NCI-H1436 treated with DMSO at 0.1 percent for 48 hours (cell line): ENCODE measurements at regions not wholly inside any gene's neighbourhood (a gene's known extent, or its start where the extent isn't known, plus 50 kb on each side); places are given as distances from the start of the nearest gene placed in this dataset.

Source experiments
- DNase-seq: peaks from one replicate; lab custom pipeline; 2025; lab: John Stamatoyannopoulos, UW

- no peak for DNase-seq
Observed at GRCh38 chr20:11585752-11586352, 331.8 kb upstream of the BTBD3 start.

GRCh38 chr20:11588875-11589274, 328.8 kb upstream of the BTBD3 start:
- DNase-seq, result no peak

DNA sequence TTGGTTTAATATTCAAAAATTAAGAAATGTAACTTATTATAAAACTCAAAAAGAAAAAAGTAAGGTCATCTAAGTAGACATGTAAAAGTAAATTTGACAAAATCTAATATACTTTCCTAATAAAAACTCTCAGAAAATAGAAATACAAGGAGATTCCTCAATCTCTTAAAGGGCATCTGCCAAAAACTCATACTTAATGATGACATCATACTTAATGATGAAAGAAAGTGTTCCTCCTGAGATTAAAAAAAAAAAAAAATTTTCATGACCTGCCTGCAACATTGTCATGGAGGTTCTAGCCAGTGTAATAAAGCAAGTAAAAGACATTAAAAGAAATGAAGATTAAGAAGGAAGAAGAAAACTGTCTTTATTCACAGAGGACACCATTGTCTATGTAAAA, 325.7 kb upstream of the BTBD3 start:
- DNase-seq, result no peak

GRCh38 chr20:11604339-11604738, 313.4 kb upstream of the BTBD3 start:
- DNase-seq, result no peak

DNA sequence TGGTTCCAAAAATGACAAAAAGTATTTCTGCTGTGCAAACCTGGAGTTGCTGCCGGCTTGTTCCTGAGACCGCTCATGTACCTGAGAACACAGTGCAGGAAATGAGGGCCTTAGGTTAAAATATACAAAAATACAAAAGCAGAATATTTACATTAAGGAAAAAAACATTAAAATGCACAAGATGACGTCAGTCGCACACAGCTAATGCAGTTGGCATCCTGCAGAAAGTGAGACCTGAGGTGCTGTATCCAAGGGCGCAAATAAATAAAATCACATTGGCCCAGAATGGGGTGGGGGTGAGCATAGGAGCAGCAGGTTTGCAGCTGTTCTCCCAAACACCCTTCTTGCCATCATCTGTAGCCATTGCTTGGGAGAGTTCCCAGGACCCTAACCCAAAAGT, 310.6 kb upstream of the BTBD3 start:
- DNase-seq, result no peak

- no peak for DNase-seq
Observed at GRCh38 chr20:11608736-11609135, 309.0 kb upstream of the BTBD3 start.

- no peak for DNase-seq
Observed at GRCh38 chr20:11624704-11625103, 293.0 kb upstream of the BTBD3 start.

- no peak for DNase-seq
Observed at GRCh38 chr20:11626551-11626950, 291.1 kb upstream of the BTBD3 start.

DNA sequence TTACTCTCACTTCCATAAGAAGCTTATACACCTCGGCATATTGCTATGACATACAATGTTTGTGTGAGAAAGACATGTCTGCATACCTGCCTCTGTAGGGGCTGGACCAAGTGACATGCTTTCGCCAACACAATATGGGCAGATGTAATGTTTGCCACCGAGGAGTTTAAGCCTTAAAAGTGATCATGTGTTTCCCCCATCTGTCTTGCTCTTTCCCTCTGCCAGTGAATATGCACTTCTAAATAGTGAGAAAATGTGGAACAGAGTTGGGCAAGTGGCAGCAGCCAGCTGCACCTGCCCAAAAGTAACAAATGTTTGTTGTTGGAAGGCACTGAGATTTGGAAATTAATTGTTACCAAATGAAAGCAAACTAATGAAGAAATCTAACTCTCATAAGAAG, 274.8 kb upstream of the BTBD3 start:
- DNase-seq, result no peak

DNA sequence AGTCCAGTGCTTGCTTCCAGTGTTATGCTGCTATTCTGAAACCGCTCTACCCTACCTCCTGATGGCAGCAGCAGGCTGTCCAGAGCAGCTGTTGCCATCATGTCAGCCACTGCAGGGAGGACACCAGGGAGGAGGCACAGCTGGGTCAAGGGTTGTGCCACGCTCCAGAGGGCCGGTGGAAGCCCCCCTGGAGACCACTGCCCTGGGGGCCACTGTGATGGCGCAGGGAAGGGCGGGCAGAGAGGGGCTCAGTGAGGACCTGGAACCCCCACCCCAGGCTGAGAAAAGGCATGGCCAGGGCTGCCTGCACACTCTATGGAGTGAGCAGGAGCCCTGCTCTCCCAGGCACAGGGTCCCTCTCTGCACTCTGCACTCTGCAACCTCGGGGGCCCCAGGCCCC, 271.3 kb upstream of the BTBD3 start:
- no peak for DNase-seq

GRCh38 chr20:11650566-11650965, 267.1 kb upstream of the BTBD3 start:
- DNase-seq, result no peak

GRCh38 chr20:11651138-11651537, 266.6 kb upstream of the BTBD3 start:
- no peak for DNase-seq

DNA sequence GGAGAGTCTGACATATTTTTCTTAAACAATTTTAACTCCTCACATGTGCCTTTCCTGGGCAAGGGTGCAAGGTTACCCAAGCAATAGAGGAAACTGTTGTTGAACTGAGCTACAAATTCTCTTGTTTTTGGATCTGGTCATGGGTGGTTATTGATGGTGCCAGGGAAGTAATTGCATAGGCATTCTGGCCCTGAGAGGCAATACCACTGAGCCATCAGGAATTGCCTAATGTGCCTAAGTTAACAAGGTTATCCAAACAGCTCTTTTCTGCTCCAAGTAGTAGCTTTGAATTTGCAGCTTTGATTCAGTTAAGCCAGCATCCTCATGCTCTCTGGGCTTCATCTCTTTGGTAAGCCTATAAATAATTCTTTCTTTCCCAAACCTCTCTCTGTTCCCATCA, 266.0 kb upstream of the BTBD3 start:
- DNase-seq, result no peak

DNA sequence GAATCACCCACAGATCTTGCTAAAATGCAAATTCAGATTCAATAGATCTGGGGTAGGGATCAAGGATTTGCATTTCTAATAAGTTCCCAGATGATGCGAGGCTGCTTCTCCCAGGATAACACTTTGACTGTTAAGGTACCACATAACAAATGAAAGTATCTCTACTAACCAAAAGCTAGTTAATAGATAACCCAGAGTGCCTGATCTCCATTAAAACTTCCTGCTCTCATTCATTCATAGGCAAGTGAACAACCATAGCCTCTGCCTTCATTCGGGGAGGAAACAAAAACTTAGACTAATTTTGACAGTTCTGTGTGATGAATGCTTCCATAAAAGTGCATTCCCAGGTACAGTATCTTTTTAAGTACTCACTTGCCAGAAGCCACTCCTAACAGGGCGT, 265.6 kb upstream of the BTBD3 start:
- no peak for DNase-seq

- DNase-seq, result no peak
Observed at GRCh38 chr20:11654766-11655165, 262.9 kb upstream of the BTBD3 start.

DNA sequence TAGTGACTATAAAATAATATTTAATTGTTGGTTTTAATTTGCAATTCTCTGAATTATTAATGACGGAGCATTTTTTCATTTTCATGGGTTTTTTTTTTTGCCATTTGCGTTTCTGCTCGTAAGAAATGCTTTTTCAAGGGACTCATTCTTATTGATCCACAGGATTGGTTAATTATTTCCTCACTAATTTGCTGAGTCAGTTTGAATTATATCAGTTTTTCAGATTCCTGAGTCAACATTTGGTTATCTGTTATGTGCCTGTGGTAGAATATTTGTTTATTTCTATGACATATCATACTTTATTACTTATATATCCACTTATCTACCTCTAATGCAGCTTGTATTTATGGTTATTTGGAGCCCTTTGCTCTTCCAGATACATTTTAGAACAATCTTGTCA, 257.0 kb upstream of the BTBD3 start:
- DNase-seq, result no peak

- DNase-seq, result no peak
Observed at GRCh38 chr20:11671015-11671511, 246.6 kb upstream of the BTBD3 start.

DNA sequence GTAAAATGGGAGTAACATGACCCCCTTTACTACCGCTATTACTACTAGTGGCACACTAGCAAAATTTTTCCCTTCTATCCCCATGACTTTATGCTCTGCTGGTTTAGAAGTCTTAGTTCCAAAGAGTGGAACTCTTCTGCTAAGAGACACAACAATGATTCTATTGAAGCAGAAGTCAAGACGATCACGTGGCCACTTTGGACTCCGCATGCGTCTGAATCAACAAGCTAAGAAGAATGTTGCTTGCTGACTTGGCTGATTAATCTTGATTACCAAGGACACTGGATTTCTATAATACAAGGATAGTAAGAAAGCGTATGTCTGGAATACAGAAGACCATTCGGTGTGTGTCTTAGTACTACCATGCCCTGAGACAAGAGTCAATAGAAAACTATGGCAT, 244.7 kb upstream of the BTBD3 start:
- DNase-seq, result no peak

- no peak for DNase-seq
Observed at GRCh38 chr20:11675920-11676629, 241.6 kb upstream of the BTBD3 start.

DNA sequence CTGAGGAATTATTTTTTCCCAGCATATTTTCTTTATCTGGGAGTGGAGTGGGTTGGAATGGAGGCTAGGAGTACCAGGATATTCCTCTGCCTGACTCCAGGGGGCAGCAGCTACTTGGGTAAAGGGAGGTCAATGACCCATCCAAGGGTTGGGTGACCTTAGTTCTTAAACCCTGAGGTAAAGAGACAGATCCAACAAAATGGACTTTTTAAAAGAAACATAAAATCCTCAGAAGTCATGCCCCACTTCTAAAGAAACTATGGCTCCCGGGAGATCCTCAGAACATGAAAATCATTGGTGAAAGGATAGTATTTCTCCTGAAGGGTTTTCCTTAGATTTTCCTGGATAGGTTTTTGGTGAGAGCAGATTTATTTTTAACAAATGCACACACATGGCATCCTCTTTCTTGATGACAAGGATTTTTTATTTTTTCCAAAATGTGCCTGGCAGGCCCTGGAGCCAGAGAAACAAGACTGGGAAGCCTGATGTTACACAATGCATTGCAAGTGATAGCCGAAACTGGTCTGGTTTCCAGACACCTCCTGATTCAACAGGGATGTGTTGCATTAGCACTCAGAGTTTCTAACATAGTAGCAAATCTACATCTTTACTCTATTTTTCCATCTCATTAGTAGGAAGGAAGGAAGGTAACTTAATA, 240.9 kb upstream of the BTBD3 start:
- DNase-seq, result no peak

DNA sequence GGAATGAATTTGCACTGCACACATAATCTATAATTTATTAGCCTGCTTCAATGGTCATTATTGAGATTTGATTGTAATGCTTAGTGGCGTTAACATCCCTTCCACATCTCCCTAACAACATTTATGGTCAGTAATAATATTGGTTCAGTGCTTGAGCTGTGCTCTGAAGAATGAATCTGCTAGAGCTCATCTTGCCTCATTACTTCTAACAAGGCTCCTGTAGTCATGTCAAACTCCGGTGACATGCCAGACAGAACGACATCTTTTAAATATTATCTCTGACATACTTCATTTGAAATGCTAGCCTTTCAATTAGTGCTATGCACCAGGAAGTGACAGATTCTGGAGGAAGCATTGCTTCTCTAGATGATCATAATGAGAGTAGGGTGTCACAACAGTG, 240.3 kb upstream of the BTBD3 start:
- DNase-seq, result no peak

GRCh38 chr20:11677836-11678235, 239.9 kb upstream of the BTBD3 start:
- DNase-seq, result no peak

GRCh38 chr20:11682285-11682684, 235.4 kb upstream of the BTBD3 start:
- no peak for DNase-seq
